Parathyroid adenoma (tissue), 2 donors: ENCODE measurements at regions not wholly inside any gene's neighbourhood (a gene's known extent, or its start where the extent isn't known, plus 50 kb on each side); places are given as distances from the start of the nearest gene placed in this dataset.

ENCODE experiments used
- H2AFZ ChIP-seq: fragments of 300-600 bp; sonication (generic); one replicate; pipeline ENCODE4 v1.7.0; 2017; ENCODE audit warnings: antibody characterized with exemption, mild to moderate bottlenecking
- H3K27ac ChIP-seq: fragments of 300-600 bp; sonication (generic); one replicate; pipeline ENCODE4 v1.7.0; 2017
- H3K27me3 ChIP-seq: fragments of 300-600 bp; sonication (generic); one replicate; pipeline ENCODE4 v1.7.0; 2017; ENCODE audit warnings: low read length; ENCODE audit not compliant: control insufficient read depth, insufficient read depth
- H3K36me3 ChIP-seq: fragments of 300-600 bp; sonication (generic); one replicate; pipeline ENCODE4 v1.7.0; 2017; ENCODE audit warnings: low read length; ENCODE audit not compliant: control insufficient read depth, insufficient read depth
- H3K4me1 ChIP-seq: fragments of 300-600 bp; sonication (generic); one replicate; pipeline ENCODE4 v1.7.0; 2017; ENCODE audit warnings: control low read depth
- H3K4me2 ChIP-seq: fragments of 300-600 bp; sonication (generic); one replicate; pipeline ENCODE4 v1.7.0; 2017; ENCODE audit warnings: low read length
- H3K4me3 ChIP-seq: fragments of 300-600 bp; sonication (generic); one replicate; pipeline ENCODE4 v1.7.0; 2017; ENCODE audit warnings: low read depth, low read length
- H3K79me2 ChIP-seq: fragments of 300-600 bp; sonication (generic); one replicate; pipeline ENCODE4 v1.7.0; 2017; ENCODE audit warnings: control low read depth
- H3K9ac ChIP-seq: fragments of 300-600 bp; sonication (generic); one replicate; pipeline ENCODE4 v1.7.0; 2017; ENCODE audit warnings: mild to moderate bottlenecking
- H3K9me3 ChIP-seq: fragments of 300-600 bp; sonication (generic); one replicate; pipeline ENCODE4 v1.7.0; 2017; ENCODE audit warnings: low read length; ENCODE audit not compliant: control insufficient read depth
- TF ChIP-seq, protein P1 (sequence below): fragments of 300-600 bp; sonication (generic); IDR thresholded peaks from one replicate; pipeline ENCODE4 v1.7.0; 2017; ENCODE audit warnings: antibody characterized with exemption, mild to moderate bottlenecking
- donor health status: primary hyperparathyroidism.

DNA sequence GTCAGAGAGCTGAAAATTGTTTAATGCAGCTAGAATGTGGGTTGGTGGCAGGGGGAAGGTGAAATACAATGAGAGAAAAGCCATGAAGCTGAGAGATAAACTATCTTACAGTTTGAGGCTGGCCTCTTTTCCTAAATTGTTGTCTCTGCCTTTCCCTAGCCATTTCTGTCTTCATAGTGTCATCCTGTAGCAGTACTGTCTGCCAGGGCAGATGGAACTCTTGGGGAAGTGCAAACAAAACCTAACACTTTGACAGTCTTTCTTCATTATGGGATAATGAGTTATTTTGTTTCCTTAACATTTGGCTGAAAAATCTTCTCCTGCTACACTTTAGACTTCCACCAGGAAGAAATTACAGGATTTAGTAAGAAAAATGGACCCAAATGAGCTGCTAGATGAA lies 197.8 kb upstream of the ARX start:
- TF ChIP-seq, protein P1, sequence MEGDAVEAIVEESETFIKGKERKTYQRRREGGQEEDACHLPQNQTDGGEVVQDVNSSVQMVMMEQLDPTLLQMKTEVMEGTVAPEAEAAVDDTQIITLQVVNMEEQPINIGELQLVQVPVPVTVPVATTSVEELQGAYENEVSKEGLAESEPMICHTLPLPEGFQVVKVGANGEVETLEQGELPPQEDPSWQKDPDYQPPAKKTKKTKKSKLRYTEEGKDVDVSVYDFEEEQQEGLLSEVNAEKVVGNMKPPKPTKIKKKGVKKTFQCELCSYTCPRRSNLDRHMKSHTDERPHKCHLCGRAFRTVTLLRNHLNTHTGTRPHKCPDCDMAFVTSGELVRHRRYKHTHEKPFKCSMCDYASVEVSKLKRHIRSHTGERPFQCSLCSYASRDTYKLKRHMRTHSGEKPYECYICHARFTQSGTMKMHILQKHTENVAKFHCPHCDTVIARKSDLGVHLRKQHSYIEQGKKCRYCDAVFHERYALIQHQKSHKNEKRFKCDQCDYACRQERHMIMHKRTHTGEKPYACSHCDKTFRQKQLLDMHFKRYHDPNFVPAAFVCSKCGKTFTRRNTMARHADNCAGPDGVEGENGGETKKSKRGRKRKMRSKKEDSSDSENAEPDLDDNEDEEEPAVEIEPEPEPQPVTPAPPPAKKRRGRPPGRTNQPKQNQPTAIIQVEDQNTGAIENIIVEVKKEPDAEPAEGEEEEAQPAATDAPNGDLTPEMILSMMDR, result no peak
- Histone ChIP-seq H3K79me2 (no peaks in the 10 kb centered on the region), H3K4me3 (no peak overlapping the region), H3K9me3 (no peaks in the 10 kb centered on the region), H3K36me3 (no peaks in the 10 kb centered on the region), H3K4me2 (no peak overlapping the region), H2AFZ (no peak overlapping the region), H3K4me1 (no peaks in the 10 kb centered on the region), H3K27me3 (no peaks in the 10 kb centered on the region), H3K9ac (no peak overlapping the region), H3K27ac (no peak overlapping the region)

DNA sequence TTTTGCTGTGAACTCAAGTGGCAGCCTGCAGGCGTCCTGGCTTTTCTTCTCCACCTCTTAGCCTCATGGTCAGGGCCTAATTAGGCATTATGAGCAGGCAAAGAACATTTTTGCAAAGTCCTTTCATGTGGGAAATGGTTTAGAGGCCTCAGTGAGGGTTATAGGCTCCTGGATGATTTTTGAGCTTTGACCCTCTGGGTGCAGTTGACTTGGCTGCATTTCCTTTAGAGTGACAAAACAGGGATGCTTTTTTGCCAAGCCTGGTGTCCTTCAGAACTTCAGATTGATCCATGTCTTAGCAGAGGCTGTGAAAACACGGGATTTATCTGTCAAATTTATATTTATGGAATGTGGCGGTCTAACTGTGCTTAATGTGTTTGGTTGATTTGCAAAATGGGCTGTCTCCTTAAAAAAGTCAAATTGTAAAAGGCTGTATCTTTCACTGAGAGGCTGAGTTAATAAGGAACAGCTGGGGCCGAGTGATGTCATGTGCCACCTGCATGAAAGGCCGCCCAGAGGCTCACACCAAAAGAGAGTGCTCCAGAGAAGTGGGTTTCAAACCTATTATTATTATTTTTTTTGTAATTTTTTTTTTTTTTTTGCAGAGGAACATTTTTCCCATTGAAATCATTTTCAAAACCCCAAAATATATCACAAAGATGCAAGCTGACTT lies 192.2 kb upstream of the ARX start:
- Histone ChIP-seq H3K4me3 (no peak overlapping the region), H3K9me3 (no peaks in the 10 kb centered on the region), H3K4me2 (no peak overlapping the region), H3K36me3 (no peaks in the 10 kb centered on the region), H3K4me1 (no peaks in the 10 kb centered on the region), H3K9ac (no peak overlapping the region), H2AFZ (no peak overlapping the region), H3K27ac (no peak overlapping the region), H3K27me3 (no peaks in the 10 kb centered on the region), H3K79me2 (no peaks in the 10 kb centered on the region)
- TF ChIP-seq, protein P1, result no peak

DNA sequence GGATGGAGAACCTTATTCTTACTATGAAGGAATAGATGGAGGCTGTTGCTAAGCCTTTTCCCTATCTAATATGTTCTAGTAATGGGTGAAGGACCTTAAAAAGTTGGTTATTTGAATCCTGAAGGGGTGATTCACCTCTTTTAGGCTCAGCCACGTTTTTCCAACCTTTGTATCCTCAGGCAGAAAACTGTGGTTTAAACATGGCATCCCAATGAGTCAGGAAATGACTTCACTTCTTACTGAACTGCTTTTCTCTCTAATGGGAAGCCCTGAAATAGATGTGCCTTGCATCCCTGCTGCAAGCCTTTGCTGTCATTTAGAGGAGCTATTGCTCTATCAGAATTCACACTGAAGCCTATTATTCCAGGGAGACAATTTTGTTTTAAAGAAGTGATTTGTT lies 191.0 kb upstream of the ARX start:
- no peaks in the 10 kb centered on the region for H3K9me3 ChIP-seq
- no peak overlapping the region for H2AFZ ChIP-seq
- H3K36me3 ChIP-seq, result no peaks in the 10 kb centered on the region
- no peak overlapping the region for H3K4me3 ChIP-seq
- no peaks in the 10 kb centered on the region for H3K27me3 ChIP-seq
- no peaks in the 10 kb centered on the region for H3K4me1 ChIP-seq
- H3K9ac ChIP-seq, result no peak overlapping the region
- TF ChIP-seq, protein P1, result no peak
- no peak overlapping the region for H3K4me2 ChIP-seq
- no peaks in the 10 kb centered on the region for H3K79me2 ChIP-seq
- H3K27ac ChIP-seq, result no peak overlapping the region

DNA sequence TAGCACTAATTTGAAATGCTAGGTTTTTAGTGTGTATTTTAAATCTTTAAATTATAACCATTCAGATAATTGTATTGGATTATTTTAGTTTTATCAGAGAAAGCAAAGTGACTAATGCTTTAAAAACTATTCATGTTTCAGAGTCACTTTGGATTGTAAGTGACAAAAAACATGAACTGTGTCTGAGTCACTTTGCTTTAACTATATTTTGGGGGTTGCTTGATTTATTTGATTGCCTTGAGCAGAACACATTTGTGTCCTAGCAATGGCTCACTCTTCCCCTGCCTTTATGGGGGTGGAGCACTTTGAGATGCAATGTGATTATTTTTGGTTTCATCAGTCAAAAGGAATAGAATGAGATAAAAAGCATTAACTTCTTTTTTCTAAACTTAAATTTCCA lies 188.4 kb upstream of the ARX start:
- Histone ChIP-seq H3K27me3 (no peaks in the 10 kb centered on the region), H3K4me2 (no peak overlapping the region), H3K79me2 (no peaks in the 10 kb centered on the region), H3K9ac (no peak overlapping the region), H3K9me3 (no peaks in the 10 kb centered on the region), H3K4me1 (no peaks in the 10 kb centered on the region), H2AFZ (no peak overlapping the region), H3K4me3 (no peak overlapping the region), H3K27ac (no peak overlapping the region), H3K36me3 (no peaks in the 10 kb centered on the region)
- TF ChIP-seq, protein P1, result no peak

DNA sequence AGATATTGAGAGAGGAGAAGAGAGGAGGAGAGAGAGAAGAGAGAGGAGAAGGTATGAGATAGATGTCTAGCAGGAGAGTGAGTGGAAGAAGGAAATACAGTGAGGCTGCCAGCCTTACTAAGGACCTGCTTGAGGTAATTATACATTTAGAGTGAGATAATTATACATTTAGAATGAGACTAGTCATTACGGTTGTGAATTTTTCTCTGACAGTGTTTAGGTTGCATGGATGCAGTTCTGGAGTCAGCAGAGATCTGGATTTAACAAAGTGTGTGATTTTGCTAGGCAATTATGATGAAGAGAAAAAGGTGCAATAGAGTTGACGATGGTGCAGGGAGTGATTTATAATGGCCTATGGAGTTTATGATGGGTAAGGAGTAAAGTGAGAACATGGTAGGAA lies 187.1 kb upstream of the ARX start:
- Histone ChIP-seq H2AFZ (no peak overlapping the region), H3K27me3 (no peaks in the 10 kb centered on the region), H3K4me2 (no peak overlapping the region), H3K4me1 (no peaks in the 10 kb centered on the region), H3K4me3 (no peak overlapping the region), H3K36me3 (no peaks in the 10 kb centered on the region), H3K9ac (no peak overlapping the region), H3K79me2 (no peaks in the 10 kb centered on the region), H3K27ac (no peak overlapping the region), H3K9me3 (no peaks in the 10 kb centered on the region)
- TF ChIP-seq, protein P1, result no peak
